ENCODE measurements at regions not wholly inside any gene's neighbourhood (a gene's known extent, or its start where the extent isn't known, plus 50 kb on each side); places are given as distances from the start of the nearest gene placed in this dataset.

DNA sequence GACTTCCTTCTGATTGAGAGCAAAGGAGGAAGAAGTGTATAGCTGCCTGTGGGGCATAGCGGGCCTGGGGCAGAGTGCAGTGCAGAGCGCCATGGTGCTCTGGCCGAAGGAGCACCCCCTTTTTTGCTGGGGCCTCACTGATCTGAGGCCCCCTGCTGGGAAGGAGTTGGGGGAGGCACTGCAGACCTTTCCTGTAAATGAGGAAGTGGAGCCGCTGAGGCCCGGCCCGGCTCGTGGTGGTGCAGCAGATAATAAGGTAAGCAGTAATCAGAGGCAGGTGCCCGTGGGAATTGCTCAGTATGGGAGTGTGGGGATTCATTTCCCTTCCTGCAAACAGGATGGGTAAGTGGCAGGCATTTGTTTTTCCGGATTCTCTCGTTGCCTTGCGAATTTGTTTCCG, 373.7 kb upstream of the MKI67 start:
- FAIRE-seq = no peak

DNA sequence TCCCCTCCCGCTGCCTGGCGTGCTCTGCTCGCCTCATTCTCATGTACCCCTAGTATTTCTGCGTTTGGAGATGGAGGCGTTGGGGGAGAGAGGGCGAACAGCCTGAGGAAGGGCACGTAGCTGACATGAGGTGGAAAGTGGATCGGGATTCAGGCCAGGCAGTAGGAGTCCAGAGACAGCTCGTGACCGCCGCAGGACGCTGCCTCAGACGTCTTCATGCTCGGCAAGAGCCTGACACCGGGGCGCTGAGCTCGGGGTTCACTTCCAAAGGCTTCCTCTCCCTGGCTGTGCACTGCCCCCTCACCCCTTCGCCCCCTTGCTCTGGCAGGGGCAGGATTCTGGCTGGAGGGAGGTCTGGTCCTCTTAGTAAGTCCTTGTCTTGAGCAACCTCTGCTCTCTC, 374.4 kb upstream of the MKI67 start:
- FAIRE-seq = no peak

DNA sequence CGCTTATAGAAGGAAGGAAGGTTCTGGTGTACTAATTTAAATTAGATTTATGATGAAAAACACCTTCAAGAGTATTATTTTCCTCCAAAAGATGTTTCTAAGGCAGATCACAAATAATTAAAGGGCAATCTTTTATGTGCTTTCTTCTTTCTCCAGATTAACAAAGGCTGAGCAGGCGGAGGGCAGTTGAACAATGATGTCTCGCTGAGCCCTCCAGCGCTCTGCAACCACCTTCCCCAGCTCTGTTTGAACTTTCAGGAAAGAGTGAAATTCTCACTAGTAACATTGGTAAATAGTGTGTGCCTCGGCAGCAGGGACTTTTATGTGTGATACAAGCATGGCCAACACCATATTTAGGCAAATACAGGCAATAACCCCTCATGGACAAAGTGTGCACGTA, 379.1 kb upstream of the MKI67 start:
- FAIRE-seq = no peak

DNA sequence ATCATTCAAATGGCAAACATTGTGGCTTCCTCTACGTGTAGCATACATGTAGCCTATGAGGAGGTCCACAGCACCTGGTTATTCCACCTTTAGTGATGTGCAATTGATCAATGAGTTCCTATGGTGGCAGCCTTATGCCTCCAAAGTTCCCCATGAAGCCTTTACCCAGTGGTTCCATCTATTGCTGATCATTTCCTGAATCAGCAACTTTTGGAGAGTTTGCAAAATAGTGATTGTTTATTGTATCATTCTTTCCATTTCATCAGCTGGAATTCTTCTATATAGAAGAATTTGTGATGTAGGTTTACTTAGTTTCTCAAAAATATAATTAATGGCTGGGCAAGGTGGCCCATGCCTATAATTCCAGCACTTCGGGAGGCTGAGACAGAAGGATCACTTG, 380.2 kb upstream of the MKI67 start:
- no peak for FAIRE-seq

DNA sequence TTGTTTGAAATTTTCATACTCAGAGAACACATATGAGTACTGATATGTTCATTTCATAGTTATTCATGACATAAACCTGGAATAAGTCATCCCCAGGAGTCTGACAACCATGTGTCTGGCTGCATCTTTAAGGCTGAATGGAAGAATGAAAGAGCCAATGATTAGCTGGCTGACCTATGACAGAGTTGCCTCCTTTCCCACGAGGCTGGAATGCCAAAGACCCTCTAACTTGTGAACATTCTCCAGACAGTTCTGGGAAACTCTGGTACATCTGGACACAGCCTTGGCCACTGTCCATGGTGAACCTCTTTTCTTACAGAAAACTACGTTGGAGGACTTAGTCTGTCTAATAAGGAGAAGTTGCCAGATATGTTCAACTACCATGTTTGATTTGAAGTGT, 380.8 kb upstream of the MKI67 start:
- FAIRE-seq = no peak

DNA sequence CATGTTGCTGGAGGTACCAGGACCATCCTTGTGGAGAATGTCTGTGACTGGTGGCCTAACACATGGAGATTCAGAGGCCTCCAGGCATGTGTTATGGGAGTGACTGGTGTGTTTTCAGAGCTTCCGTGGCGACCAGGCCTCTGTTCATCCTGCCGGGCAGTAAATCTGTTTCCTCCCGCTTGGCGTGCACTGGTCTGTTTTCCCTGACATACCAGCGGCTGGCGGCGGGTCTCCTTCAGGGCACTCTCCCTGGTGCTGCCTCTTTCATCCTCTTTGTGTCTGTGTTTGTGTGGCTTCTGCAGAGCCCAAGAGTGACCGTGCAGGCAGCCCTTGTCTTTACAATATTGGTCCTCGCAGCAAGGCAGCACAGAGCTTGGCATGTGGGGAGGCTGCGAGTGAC, 385.1 kb upstream of the MKI67 start:
- no peak for FAIRE-seq

DNA sequence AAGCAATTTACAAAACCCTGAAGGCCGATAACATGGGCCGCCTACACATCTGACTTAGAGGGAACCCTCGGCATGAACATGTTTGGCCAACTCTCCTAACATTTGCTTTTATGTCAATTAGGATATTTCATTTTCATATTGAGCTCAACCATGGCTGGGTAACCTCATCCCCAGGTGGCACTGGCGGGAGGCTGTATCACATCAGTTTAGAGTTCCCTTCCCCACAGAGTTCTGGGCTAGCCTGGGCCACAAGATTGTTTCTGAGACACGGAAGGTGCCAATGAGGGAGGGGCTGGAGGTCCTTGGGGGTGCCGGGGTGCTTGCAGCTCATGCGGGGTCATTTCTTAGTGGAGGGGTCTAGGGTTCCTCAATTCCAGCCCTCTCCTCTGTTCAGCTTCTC, 386.5 kb upstream of the MKI67 start:
- no peak for FAIRE-seq

DNA sequence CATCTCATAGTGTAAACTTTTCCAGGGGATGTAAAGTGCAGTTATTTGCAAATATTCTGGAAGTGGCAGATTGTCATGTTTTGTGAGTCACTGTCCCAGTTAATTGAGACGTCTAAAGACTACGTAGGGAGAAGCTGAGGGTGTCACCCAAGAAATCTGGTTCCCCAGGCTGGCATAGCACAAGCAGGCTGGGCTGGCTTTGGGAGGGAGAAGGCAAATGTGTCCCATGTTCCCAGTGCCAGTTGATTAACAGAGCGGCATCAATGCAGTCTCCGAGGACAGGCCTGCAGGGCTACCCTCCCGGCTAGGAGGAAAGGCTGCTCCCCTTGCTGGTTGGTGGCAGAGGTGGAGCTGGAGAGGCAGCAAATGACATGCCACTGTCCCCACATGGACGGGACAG, 388.3 kb upstream of the MKI67 start:
- FAIRE-seq = no peak

DNA sequence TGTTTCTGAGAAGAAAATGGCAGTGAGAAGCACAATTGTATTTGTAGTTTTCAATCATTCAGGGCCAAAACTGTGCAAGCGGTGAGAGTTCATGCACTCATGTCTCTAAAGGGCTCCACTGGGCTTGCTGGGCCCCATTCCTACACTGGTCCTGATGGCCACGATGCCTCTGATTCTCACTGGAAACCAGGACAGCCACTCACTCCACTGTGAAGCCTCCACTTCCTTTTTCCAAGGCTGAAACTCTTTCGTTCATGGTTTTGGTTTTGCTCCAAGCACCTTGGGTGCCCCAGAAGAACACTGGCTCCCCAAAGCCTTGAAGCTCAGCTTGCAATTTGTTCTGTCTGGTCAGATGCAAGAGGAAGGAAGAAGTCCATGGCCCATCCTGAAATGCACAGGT, 390.0 kb upstream of the MKI67 start:
- FAIRE-seq = no peak

DNA sequence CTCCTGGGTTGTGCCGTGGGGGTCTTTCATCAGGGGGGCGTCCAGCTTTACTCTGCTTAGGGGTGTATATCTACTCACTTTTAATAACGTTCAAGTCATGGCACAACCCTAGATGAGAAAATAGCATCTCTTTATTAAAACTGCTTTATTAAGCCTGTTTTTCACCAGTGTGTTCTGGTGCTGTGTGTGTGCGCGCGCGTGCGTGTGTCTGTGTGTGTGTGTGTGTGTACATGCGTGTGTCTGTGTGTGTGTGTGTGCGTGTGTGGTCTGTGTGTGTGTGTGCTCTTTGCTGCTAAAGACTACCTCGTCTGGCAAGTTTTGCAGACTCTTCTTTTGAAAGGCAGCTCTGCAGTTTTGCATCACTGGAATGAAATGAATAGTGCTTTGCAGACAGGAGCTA, 390.9 kb upstream of the MKI67 start:
- no peak for FAIRE-seq

DNA sequence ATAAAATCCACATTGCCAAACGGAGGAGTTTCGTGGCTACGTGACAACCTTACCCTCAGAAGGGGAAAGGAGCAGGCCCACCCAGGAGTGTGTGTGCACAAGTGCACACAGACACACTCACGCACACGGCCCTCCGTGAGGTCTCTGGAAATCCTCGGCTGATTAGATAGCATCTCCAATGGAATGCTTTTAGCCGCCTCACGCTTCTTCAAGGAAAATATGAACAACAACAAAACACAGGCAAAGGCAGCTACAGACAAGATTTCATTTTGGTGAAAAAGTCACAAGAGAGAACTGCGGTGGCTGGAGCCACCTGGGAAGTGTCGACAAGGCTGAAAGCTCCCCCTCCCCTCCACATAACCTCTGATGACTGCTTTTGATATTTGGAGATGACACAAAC, 391.8 kb upstream of the MKI67 start:
- FAIRE-seq = no peak

DNA sequence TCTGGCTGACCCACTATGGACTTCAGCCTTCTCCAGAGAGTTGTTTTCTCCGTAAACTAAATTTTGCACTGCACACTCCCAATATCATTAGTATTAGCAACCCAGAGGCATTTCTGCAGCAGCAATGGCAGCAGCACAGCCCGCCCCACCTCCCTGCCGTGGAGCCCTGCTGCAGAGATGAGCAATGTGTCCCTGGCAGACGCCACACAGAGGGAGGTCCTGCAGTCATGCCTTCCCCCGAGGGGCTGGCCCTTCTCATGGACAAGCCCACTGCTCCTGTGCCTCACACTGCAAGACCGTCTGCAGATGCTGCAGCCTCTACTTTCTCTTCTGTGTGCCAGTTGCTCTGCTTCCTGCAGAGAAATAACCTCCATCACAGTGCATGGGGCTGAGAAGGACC, 393.4 kb upstream of the MKI67 start:
- no peak for FAIRE-seq

DNA sequence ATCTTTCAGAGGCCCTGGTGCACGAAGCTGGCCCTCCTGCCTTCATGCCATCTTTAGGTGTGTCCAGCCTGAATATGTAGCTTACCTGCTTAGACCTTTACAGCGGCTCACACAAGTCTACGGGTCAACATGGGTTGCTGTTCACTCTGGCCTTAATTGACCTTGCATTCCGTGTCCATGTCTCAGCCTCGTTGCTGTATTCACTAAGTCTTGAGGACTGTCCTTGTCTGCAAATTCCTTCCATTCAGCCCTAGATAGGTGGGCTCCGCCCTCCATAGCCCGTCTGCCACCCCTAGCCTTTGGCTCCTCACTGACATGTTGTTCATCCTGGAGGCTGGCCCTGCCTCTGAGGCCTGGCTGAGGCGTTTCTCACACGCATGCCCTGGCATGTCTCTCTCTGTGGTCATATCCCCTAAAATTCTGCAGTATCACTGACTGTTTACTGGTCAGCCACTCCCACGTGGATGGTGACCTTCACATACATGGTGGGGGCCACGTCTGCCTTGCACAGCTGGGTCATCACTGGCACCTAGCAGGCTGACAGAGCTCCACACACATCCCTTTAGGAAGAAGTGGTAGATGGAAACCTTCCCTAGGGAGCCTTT, 394.1 kb upstream of the MKI67 start:
- FAIRE-seq = no peak

DNA sequence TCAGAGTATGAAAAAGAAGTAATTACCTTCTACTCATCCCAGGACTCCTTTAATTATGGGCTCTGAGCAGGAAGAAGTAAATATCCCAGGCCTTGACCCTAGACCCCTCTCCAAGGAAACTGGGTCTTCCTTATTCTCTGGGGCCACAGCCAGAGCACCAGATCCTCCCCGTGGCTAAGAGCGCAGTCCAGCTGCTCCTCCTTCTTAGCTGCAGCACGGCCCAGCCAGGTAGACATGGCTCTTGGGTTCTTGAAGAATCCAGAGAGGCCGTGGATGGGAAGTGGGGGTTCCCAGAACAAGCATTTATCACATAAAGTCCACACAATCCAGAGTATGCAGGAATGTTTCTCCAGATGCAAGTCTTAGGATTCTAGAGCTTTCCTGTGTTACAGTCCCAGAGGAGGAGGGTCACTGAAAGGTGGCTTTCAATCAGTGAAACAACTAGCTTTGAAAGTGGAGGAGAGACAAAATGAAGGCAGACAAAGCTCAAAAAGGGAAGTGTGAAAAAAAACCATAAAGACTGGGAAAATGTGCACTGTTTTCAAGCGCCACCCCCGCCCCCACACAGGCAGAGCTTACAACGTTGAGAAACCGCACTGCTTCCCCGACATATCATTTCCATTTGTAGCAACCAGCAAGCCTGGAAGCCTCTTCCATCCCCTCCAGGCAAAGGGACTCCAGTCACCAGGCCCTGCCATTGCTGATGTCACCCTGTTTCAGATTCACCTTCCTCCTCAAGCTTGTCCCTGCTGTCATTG, 396.5 kb upstream of the MKI67 start:
- no peak for FAIRE-seq

DNA sequence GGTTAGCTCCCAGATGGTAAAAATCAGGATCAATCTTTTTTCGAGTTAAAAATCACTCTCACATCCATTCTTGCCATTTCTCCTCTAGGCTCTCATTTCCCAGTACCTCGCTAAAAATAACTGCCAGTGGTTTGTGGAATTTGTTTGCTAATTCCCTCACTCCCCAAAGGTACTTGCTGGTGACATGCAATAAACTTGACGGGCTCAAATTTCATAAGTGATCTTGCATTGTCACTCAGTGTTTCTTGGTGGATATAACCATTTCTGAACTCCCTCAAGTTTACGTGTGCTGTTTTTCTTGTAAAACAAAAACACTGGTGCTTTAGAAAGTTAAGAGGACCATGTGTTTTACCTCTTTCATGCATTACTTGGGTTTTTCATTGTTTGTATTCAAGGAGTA, 399.2 kb upstream of the MKI67 start:
- FAIRE-seq = no peak

DNA sequence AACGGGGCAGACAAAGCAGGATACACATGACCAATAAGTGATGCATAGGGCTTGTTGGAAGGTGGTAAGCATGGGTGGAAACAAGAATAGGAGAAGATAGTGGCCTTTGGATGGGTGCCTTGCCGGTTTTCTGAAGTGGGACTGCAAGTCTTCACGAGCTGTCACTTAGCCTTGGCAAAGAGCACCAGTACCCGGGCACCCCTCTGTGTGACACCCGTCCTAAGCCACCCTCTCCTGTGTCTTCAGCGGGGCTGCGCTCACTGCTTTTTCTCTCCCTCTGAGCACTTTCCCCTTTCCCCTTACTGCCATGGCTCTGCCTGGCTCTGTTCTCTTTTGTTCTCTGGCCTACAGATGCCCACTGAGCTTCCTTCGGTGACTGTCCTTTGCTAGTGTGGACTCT, 399.7 kb upstream of the MKI67 start:
- FAIRE-seq = no peak

DNA sequence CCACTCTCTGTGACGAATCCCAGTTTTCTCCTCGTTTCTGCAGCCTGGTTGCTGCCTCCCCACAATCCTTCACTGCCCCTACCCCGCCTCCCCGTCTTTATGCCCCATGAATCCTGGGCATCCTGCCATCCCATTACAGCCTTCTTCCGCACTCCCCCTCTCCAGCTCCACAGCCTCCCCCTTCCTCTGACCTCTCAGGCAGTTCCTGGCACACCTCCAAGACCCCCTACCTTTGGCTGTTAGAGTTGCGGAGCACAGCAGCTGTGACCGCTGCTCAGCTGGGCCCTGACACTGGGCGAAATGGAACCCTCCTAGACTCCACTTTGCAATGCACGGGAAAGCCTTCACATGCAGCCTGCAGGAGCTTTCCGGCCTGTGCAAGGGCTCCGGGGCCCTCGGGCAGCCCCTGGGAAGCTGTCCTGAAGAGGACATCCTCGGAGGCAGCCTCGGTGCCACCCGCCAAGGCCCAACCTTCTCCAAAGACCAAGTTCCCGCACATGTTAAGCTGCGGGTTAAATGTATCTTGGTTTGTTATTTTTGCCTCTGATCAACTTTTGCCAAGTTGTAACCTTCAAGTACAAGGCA, 400.7 kb upstream of the MKI67 start:
- no peak for FAIRE-seq

DNA sequence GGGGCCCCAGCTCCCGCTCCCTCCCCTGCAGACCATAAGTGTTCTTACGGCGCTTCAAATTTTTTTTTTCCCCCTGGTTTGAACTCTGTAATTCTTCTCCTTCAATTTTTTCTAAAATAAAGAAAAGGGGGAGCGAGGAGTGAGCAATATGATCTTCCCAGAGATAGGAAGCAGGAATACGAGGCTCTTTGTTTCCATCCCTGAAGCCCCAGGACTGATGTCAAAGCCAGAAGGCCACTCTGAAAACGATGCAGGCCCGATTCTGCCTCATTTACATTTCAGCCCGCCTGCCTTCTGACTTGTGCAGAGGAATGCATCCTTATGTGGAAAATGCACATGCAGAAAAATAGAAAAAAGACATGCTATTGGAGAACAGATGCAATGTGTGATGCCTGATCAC, 401.5 kb upstream of the MKI67 start:
- FAIRE-seq = no peak

DNA sequence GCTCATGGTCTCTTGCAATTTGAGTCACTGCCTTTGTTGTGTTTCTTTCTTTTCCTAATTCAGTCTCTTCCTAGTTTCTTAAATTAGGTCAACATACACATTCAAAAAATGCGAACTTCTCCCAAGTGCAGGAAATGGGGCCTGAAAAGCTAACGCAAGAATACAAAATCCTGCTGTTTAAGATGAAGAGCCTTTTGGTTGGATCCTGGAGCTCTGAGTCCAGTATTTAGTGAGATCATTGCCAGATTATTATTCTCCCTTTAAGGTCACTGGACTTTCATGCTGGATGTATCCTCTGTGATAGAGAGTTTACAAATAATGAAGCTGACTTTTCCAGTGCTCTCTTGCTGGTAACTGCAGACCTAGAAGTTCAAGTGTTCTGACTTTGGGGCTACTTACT, 401.9 kb upstream of the MKI67 start:
- no peak for FAIRE-seq

DNA sequence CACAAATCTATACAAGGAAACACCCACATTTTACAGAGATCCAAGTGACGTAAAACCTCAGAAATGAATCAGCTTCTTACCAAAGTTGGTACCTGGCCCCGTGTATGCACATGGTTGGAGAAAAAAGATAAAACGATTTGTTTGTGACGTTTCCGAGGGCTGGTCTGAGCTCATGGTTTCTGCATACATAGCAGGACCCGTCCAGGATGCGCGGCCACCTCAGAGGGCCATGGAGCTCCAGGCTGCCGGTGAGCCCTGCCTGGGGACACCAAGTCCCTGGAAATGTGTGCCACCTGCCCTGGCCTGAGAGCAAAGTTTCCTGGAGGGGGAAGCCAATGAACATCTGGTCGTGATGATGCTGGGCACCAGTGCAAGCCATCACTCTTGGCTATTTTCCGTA, 402.6 kb upstream of the MKI67 start:
- no peak for FAIRE-seq

DNA sequence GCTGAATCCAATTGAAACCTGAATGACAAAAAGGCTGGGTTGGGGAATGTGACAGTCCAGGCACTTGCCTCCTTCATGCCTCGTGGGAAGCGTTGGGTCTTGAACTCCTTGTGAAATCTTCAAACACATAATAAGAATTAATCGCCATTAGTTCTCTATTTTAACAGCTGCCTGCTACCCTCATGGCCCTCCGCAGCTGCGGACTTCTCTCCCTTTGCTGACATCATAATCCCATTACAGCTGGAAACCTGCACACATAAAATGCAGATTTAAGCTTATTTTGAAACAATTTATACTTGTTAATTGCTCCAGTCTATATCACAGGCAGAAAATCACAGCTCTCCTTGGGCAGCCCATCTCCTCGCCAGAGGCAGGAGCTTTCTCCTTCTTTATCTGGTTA, 403.0 kb upstream of the MKI67 start:
- no peak for FAIRE-seq

DNA sequence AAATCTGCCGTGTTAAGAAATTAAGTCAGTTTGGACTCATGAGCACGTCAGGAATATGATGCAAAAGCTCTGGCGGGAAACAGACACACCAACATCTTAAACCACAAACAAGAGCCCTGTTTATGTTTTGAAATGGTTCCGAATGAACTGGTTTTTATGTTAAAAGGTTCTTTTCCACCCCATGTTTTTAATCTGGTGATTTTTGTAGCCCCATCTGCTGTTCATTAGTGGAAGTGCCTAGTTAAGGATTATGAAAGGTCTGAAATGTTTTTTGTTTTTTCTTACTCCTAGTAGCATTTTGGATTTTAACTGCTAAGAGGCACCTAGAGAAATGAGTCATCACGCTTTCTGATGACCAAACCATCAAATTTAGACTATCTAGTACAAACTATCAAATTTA, 404.1 kb upstream of the MKI67 start:
- FAIRE-seq = peak; percentile 75

DNA sequence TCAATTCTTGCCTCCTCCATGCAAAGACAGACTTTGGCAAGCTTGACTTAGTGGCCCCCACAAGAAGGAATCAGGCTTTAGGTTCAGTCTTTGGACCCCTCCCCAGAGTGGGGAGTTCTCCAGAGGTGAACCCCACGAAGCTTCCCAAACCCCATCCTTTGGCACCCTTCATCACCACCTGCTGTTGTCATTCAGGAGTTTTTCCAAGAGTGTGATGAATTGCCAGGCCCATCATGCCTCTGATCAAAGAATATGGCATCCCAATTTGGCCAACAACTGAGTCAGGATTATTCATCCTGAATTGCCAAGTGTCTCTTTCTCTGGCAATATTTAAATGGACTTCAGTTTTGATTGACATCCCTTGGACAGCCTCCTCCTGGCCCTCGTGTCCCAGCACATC, 404.7 kb upstream of the MKI67 start:
- no peak for FAIRE-seq

DNA sequence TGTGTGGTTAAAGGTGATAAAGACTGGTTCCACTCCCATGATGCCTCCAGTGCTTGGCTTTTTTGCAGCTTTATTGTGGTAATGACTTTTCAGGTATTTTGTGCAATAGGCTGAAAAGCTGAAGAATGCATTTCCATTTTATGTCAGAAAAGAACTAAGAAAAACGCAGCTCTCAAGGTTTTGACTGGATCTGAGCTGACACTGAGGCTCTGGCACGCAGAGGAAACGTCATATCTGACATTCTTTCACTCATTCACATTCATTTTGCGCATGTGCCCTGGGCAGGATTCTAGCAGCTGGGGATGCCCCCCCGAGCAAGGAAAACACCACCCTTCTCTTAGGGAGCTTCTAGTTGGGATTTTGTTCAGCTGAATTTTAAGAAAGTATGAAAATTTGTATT, 408.5 kb upstream of the MKI67 start:
- no peak for FAIRE-seq

DNA sequence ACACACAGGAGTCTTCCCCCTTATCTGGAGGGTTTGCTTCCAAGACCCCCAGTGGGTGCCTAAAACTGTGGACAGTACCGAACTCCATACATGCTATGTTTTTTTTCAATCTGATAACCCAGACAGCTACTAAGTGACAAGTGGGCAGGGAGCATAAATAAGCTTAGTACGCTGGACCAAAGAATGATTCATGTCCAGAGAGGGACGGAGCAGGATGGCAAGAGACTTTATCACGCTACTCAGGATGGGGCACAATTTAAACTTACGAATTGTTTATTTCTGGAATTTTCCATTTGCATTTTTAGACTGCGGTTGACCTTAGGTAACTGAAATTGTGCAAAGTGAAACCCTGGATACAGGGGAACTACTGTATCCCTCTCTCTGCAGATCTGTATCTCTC, 410.0 kb upstream of the MKI67 start:
- no peak for FAIRE-seq

Measured in endometrium (tissue), 2 donors.